CD4-positive, alpha-beta T cell (primary cell): ENCODE measurements at regions not wholly inside any gene's neighbourhood (a gene's known extent, or its start where the extent isn't known, plus 50 kb on each side); places are given as distances from the start of the nearest gene placed in this dataset.

Experiments used
- ATAC-seq: fragments of 200-7000 bp; cut with Tn5 transposase; one replicate; pipeline ENCODE4 v1.10.0; 2022; ENCODE audit warnings: mild to moderate bottlenecking; ENCODE audit not compliant: poor library complexity
- CTCF ChIA-PET: fragments of 350-600 bp; sonication (Branson Sonifier 250); formaldehyde crosslinking; loops from one replicate; lab custom pipeline; 2021; ENCODE audit warnings: antibody characterized with exemption, inconsistent platforms; lab: Charles Lee
- POLR2A ChIA-PET: fragments of 350-600 bp; sonication (Branson Sonifier 250); formaldehyde crosslinking; loops from one replicate; lab custom pipeline; 2021; ENCODE audit warnings: antibody characterized with exemption, inconsistent platforms; lab: Charles Lee
- DNase-seq, 14 experiments: peaks; one replicate each; pipeline ENCODE4 v3.0.0-alpha.2; 2013 to 2020; ENCODE audit warnings: mixed read lengths in 2 of 14
- H3K27ac ChIP-seq, 2 donors: one replicate each; pipeline versions ENCODE4 v1.5.1 to v1.7.0; 2013; ENCODE audit warnings: low read length in 2 of 2, low read depth in 1 of 2, mild to moderate bottlenecking in 1 of 2
- H3K27me3 ChIP-seq, 2 experiments: 1 replicate in 1 of 2; 2 replicates in 1 of 2; pipeline versions ENCODE4 v1.6.1 to v1.7.0; 2013; ENCODE audit warnings: low read length in 2 of 2, control low read depth in 1 of 2, mild to moderate bottlenecking in 1 of 2, moderate library complexity in 1 of 2; ENCODE audit not compliant: insufficient read depth in 2 of 2, control insufficient read depth in 1 of 2
- H3K36me3 ChIP-seq: one replicate; pipeline ENCODE4 v1.6.1; 2013; ENCODE audit warnings: low read length, control low read depth; ENCODE audit not compliant: insufficient read depth
- H3K4me1 ChIP-seq: one replicate; pipeline ENCODE4 v1.6.1; 2013; ENCODE audit warnings: low read length, control low read depth; ENCODE audit not compliant: insufficient read depth
- H3K4me3 ChIP-seq: one replicate; pipeline ENCODE4 v1.5.1; 2013; ENCODE audit warnings: mild to moderate bottlenecking, low read length, moderate library complexity
- H3K9me3 ChIP-seq, 2 experiments: 1 replicate in 1 of 2; 2 replicates in 1 of 2; pipeline versions ENCODE4 v1.6.1 to v1.7.0; 2013; ENCODE audit warnings: low read length in 2 of 2, mild to moderate bottlenecking in 2 of 2, control low read depth in 1 of 2, moderate library complexity in 1 of 2; ENCODE audit not compliant: control insufficient read depth in 1 of 2, insufficient read depth in 1 of 2
- H3K27ac Mint-ChIP-seq: one replicate; pipeline ENCODE4 v1.8.0; 2020; ENCODE audit warnings: mixed read lengths
- H3K27me3 Mint-ChIP-seq: one replicate; pipeline ENCODE4 v1.8.0; 2021; ENCODE audit warnings: mixed read lengths
- H3K36me3 Mint-ChIP-seq: one replicate; pipeline ENCODE4 v1.8.0; 2021; ENCODE audit warnings: low read depth, mixed read lengths
- H3K4me1 Mint-ChIP-seq: one replicate; pipeline ENCODE4 v1.8.0; 2021; ENCODE audit warnings: low read depth, mixed read lengths
- H3K4me3 Mint-ChIP-seq: one replicate; pipeline ENCODE4 v1.8.0; 2020; ENCODE audit warnings: mild to moderate bottlenecking, mixed read lengths
- H3K9me3 Mint-ChIP-seq: one replicate; pipeline ENCODE4 v1.8.0; 2020; ENCODE audit warnings: mixed read lengths
- intact Hi-C, 2 experiments: fragments of 100-400 bp; cut with DNase I in 1 of 2; cut with micrococcal nuclease in 1 of 2; formaldehyde crosslinking; loops; one replicate each; pipeline versions ENCODE4 v1.15.1 to v1.9.0; 2023 to 2025; cut with DNase I, micrococcal nuclease
- TF ChIP-seq, protein P1 (sequence below): fragments of 200-600 bp; IDR thresholded peaks from one replicate; pipeline ENCODE4 v1.8.0; 2022; ENCODE audit warnings: antibody characterized with exemption, mild to moderate bottlenecking

DNA sequence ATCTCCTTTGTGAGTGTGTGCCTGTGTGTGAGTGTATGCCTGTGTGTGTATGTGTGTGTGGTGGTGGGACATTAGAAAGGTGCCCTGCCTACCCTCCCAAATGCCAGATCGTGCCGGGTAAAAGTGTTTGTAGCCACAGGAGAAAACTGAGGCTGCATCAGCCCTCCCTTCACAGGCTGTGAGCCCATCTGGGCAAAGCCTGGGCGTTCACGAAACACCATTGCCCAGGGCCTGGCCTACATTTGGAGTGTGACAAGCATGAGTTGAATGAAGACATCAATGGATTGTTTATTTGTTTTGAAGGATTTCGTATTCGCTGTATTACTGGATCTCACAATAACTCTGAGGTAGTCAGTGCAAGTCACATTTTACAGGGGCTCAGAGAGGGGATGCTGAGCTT, 270.8 kb downstream of the NSG2 start:
- Histone ChIP-seq H3K4me1 (peaks cover 9% of the 10 kb centered on the region), H3K9me3 (peaks cover 0 to 16% of the 10 kb centered on the region in 2 experiments), H3K27ac (no peak overlapping the region), H3K36me3 (no peaks in the 10 kb centered on the region), H3K27me3 (peaks cover 16 to 18% of the 10 kb centered on the region in 2 experiments), H3K4me3 (no peak overlapping the region)
- peaks cover 42% of the 10 kb centered on the region for H3K27me3 Mint-ChIP-seq
- CTCF ChIA-PET: no interaction called here
- DNase-seq: no peak
- TF ChIP-seq, protein P1, sequence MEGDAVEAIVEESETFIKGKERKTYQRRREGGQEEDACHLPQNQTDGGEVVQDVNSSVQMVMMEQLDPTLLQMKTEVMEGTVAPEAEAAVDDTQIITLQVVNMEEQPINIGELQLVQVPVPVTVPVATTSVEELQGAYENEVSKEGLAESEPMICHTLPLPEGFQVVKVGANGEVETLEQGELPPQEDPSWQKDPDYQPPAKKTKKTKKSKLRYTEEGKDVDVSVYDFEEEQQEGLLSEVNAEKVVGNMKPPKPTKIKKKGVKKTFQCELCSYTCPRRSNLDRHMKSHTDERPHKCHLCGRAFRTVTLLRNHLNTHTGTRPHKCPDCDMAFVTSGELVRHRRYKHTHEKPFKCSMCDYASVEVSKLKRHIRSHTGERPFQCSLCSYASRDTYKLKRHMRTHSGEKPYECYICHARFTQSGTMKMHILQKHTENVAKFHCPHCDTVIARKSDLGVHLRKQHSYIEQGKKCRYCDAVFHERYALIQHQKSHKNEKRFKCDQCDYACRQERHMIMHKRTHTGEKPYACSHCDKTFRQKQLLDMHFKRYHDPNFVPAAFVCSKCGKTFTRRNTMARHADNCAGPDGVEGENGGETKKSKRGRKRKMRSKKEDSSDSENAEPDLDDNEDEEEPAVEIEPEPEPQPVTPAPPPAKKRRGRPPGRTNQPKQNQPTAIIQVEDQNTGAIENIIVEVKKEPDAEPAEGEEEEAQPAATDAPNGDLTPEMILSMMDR: no peak
- H3K9me3 Mint-ChIP-seq: no peaks in the 10 kb centered on the region
- POLR2A ChIA-PET: no interaction called here
- intact Hi-C loops: no loop called here
- no peak overlapping the region for H3K27ac Mint-ChIP-seq
- H3K36me3 Mint-ChIP-seq: no peaks in the 10 kb centered on the region
- ATAC-seq: no peak
- no peak overlapping the region for H3K4me3 Mint-ChIP-seq
- H3K4me1 Mint-ChIP-seq: no peaks in the 10 kb centered on the region

DNA sequence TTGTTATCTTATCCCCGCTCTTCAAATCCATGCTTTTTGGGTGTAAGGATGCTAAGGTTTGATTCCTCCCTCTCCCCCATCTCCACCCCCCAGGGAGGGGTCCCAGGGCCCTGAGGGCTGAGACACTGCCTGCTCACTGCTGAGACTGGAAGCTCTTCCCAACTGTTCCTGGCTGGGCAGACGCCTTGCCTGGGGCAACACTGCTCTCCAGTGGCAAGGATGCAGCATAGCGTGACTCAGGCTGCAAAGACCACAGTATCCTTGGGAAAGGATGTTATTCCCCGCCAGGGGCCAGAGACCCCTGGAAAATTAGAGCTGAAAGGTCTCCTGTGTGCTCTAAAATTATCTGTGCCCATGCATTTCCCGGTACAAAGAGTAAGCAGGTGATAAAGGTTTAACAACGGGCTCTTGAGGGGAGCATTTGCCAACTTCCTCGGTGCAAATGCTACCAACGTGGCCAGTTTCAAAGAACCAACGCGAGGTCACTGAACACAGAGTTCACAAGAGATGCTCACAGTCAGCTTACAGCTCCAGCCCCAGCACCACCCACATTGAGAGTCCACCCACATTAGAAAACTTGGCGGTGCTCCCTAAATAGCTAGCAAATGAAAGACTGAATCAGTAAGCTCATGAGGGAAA, 271.9 kb downstream of the NSG2 start:
- DNase-seq (no peak), ATAC-seq (no peak)
- H3K36me3 Mint-ChIP-seq: no peaks in the 10 kb centered on the region
- CTCF ChIA-PET: no interaction called here
- POLR2A ChIA-PET: no interaction called here
- no peaks in the 10 kb centered on the region for H3K9me3 Mint-ChIP-seq
- H3K27ac Mint-ChIP-seq: no peak overlapping the region
- TF ChIP-seq, protein P1: no peak
- Histone ChIP-seq H3K4me1 (no peaks in the 10 kb centered on the region), H3K9me3 (peaks cover 0 to 12% of the 10 kb centered on the region in 2 experiments), H3K4me3 (no peak overlapping the region), H3K36me3 (no peaks in the 10 kb centered on the region), H3K27me3 (peaks cover 8 to 17% of the 10 kb centered on the region in 2 experiments), H3K27ac (no peak overlapping the region)
- no peak overlapping the region for H3K4me3 Mint-ChIP-seq
- peaks cover 49% of the 10 kb centered on the region for H3K27me3 Mint-ChIP-seq
- intact Hi-C loops: no loop called here
- H3K4me1 Mint-ChIP-seq: no peaks in the 10 kb centered on the region

DNA sequence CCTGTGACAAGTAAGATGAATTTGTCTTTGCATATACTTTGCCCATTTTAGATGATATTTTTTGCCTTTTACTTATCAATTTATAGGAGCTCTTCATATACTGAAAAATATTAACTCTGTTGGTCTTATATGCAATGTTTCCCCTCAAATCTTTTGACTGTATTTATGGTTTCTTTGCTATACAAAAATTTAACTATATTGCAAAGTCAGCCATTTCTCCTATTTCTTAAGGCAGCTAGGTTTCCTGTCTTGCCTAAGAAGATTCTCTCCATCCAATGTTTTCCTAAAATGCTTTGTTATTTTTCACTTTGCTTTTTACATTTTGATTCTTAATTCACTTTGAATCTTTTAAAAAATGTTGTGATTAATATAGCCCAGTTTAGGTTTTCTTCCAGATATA, 273.1 kb downstream of the NSG2 start:
- Mint-ChIP-seq H3K27ac (no peak overlapping the region), H3K4me3 (no peak overlapping the region), H3K9me3 (no peaks in the 10 kb centered on the region), H3K36me3 (no peaks in the 10 kb centered on the region), H3K27me3 (peaks cover 43% of the 10 kb centered on the region), H3K4me1 (no peaks in the 10 kb centered on the region)
- no peak for DNase-seq
- ChIA-PET POLR2A (no interaction called here), CTCF (no interaction called here)
- Histone ChIP-seq H3K27me3 (peaks cover 3 to 8% of the 10 kb centered on the region in 2 experiments), H3K27ac (no peak overlapping the region), H3K4me3 (no peak overlapping the region), H3K36me3 (no peaks in the 10 kb centered on the region), H3K4me1 (no peaks in the 10 kb centered on the region), H3K9me3 (peaks cover 0 to 12% of the 10 kb centered on the region in 2 experiments)
- no peak for ATAC-seq
- TF ChIP-seq, protein P1: no peak
- intact Hi-C loops: no loop called here
